ENCODE measurements at regions not wholly inside any gene's neighbourhood (a gene's known extent, or its start where the extent isn't known, plus 50 kb on each side); places are given as distances from the start of the nearest gene placed in this dataset.

DNA sequence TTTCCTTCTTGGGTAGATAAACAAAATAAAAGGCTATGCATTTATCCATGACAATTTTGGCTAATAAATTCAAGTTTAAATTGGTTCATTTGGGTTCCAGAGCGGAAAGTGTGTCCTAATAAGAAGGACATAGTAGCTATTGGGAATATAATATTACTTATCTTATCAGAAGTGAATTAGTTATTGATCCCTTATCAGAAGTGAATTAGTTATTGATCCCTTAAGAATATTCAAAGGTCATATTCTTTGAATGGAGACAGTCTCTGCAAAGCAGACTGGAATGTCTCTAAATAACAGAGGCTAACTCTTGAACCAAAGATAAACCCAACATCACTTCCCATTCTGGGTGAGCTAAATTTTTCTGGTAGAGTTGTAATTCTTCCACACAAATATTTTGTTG, 290.7 kb upstream of the BCHE start:
- TF ChIP-seq POLR2AphosphoS5 (IDR thresholded peaks at IDR 0.05; ENCODE audit: low read depth, low read length) (no peak), TAF1 (IDR thresholded peaks at IDR 0.05; ENCODE audit: low read depth, low read length) (no peak), POLR2A (IDR thresholded peaks at IDR 0.05; ENCODE audit: low read depth, low read length) (no peak)
